Keratinocyte (primary cell): ENCODE measurements at regions not wholly inside any gene's neighbourhood (a gene's known extent, or its start where the extent isn't known, plus 50 kb on each side); places are given as distances from the start of the nearest gene placed in this dataset.

ENCODE experiments used
- DNase-seq: peaks from one replicate; pipeline ENCODE4 v3.0.0-alpha.2; 2011; ENCODE audit warnings: low read depth, missing footprints, low spot score
- FAIRE-seq: peaks from 2 replicates; lab custom pipeline; 2011; peaks lifted over from hg19 to GRCh38; lab: Jason Lieb, UNC
- H2AFZ ChIP-seq: 2 replicates; pipeline ENCODE4 v1.6.0; 2012; ENCODE audit warnings: low read length, control low read depth, inconsistent platforms; ENCODE audit not compliant: control insufficient read depth
- H3K27ac ChIP-seq: 2 replicates; pipeline ENCODE4 v1.5.1; 2011; ENCODE audit warnings: low read length; ENCODE audit not compliant: control insufficient read depth, insufficient read depth
- H3K27me3 ChIP-seq: 3 replicates; pipeline ENCODE4 v1.6.0; 2011; ENCODE audit warnings: low read length; ENCODE audit not compliant: control insufficient read depth, insufficient read depth; ENCODE audit errors: extremely low read depth
- H3K36me3 ChIP-seq, 2 experiments: 2 replicates in 1 of 2; 3 replicates in 1 of 2; pipeline ENCODE4 v1.5.1; 2011; ENCODE audit warnings: low read length in 2 of 2, mild to moderate bottlenecking in 1 of 2; ENCODE audit not compliant: control insufficient read depth in 2 of 2, insufficient read depth in 2 of 2; ENCODE audit errors: extremely low read depth in 1 of 2
- H3K4me1 ChIP-seq: 3 replicates; pipeline ENCODE4 v1.5.1; 2011; ENCODE audit warnings: low read length; ENCODE audit not compliant: control insufficient read depth, insufficient read depth; ENCODE audit errors: extremely low read depth
- H3K4me2 ChIP-seq: 3 replicates; pipeline ENCODE4 v1.6.0; 2011; ENCODE audit warnings: low read depth, low read length; ENCODE audit not compliant: control insufficient read depth, insufficient read depth; ENCODE audit errors: extremely low read depth
- H3K4me3 ChIP-seq, 3 experiments: fragments of 200-600 bp in 1 of 3; sonication (generic) in 1 of 3; 2 replicates in 2 of 3; 3 replicates in 1 of 3; pipeline ENCODE4 v1.5.1; 2011 to 2016; ENCODE audit warnings: low read length in 3 of 3, mild to moderate bottlenecking in 3 of 3, control low read depth in 2 of 3, inconsistent platforms in 1 of 3, low read depth in 1 of 3, mixed read lengths in 1 of 3, mixed run types in 1 of 3, moderate library complexity in 1 of 3; ENCODE audit not compliant: control insufficient read depth in 2 of 3, insufficient read depth in 2 of 3; ENCODE audit errors: extremely low read depth in 1 of 3
- H3K79me2 ChIP-seq: 2 replicates; pipeline ENCODE4 v1.6.0; 2012; ENCODE audit warnings: low read length; ENCODE audit not compliant: control insufficient read depth, insufficient read depth
- H3K9ac ChIP-seq: 3 replicates; pipeline ENCODE4 v1.6.0; 2011; ENCODE audit warnings: low read length; ENCODE audit not compliant: control insufficient read depth, insufficient read depth; ENCODE audit errors: extremely low read depth
- H3K9me1 ChIP-seq: 3 replicates; pipeline ENCODE4 v1.6.0; 2011; ENCODE audit warnings: low read length; ENCODE audit not compliant: control insufficient read depth, insufficient read depth; ENCODE audit errors: extremely low read depth
- H3K9me3 ChIP-seq: 2 replicates; pipeline ENCODE4 v1.5.1; 2012; ENCODE audit warnings: low read depth, low read length; ENCODE audit not compliant: control insufficient read depth
- H4K20me1 ChIP-seq: 3 replicates; pipeline ENCODE4 v1.6.0; 2011; ENCODE audit warnings: low read length; ENCODE audit not compliant: control insufficient read depth, insufficient read depth; ENCODE audit errors: extremely low read depth
- EZH2 ChIP-seq: IDR thresholded peaks from one replicate; pipeline ENCODE4 v1.6.1; 2012; ENCODE audit warnings: inconsistent platforms, mild to moderate bottlenecking, low read length, moderate library complexity
- dilution Hi-C: fragments of 300-500 bp; cut with MboI; formaldehyde crosslinking; loops from one replicate; pipeline ENCODE4 v1.7.0; 2020; ENCODE audit warnings: low sequenced_read_pairs; ENCODE audit not compliant: extremely low pct_ligation_motif_present
- TF ChIP-seq, protein P1 (sequence below), 3 experiments: IDR thresholded peaks in 1 of 3; conservative IDR thresholded peaks in 1 of 3; optimal IDR thresholded peaks in 1 of 3; 2 replicates in 2 of 3; 3 replicates in 1 of 3; pipeline versions ENCODE3 to v1.5.1; 2011; ENCODE audit warnings: low read length in 3 of 3, mild to moderate bottlenecking in 3 of 3, moderate library complexity in 2 of 3, control low read depth in 1 of 3, inconsistent platforms in 1 of 3; ENCODE audit not compliant: insufficient read depth in 2 of 3; ENCODE audit errors: extremely low read depth in 1 of 3

DNA sequence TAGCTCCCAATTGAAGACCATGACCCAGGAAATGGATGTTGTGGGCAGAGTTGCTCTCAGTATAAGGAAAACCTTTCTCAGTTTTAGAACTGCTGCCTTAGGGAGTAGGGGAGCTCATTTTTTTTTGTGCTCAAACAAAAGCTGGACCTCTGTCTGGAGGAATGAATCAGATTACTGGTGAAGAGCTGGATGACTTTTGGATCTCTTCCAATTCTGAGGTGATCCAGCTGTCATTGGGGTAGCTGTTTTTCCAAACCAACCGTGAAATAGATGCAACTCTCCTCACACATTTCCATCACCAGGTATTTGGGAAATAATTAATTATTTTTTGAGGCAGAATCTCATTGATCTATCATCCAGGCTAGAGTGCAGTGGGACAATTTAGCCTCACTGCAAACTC lies 251.3 kb upstream of the PLET1 start:
- no peaks in the 10 kb centered on the region for H3K4me1 ChIP-seq
- no peaks in the 10 kb centered on the region for H3K79me2 ChIP-seq
- H3K36me3 ChIP-seq, result no peaks in the 10 kb centered on the region
- no peak for TF ChIP-seq EZH2
- TF ChIP-seq, protein P1, sequence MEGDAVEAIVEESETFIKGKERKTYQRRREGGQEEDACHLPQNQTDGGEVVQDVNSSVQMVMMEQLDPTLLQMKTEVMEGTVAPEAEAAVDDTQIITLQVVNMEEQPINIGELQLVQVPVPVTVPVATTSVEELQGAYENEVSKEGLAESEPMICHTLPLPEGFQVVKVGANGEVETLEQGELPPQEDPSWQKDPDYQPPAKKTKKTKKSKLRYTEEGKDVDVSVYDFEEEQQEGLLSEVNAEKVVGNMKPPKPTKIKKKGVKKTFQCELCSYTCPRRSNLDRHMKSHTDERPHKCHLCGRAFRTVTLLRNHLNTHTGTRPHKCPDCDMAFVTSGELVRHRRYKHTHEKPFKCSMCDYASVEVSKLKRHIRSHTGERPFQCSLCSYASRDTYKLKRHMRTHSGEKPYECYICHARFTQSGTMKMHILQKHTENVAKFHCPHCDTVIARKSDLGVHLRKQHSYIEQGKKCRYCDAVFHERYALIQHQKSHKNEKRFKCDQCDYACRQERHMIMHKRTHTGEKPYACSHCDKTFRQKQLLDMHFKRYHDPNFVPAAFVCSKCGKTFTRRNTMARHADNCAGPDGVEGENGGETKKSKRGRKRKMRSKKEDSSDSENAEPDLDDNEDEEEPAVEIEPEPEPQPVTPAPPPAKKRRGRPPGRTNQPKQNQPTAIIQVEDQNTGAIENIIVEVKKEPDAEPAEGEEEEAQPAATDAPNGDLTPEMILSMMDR (optimal IDR thresholded peaks at IDR 0.05 in 1 of 3, IDR thresholded peaks at IDR 0.05 in 1 of 3, conservative IDR thresholded peaks at IDR 0.05 in 1 of 3; ENCODE audit: extremely low read depth in 1 of 3, insufficient read depth in 2 of 3, low read length in 3 of 3), result no peak
- dilution Hi-C loops, result no loop called here
- H3K4me2 ChIP-seq, result no peak overlapping the region
- H4K20me1 ChIP-seq, result no peaks in the 10 kb centered on the region
- H3K27ac ChIP-seq, result no peak overlapping the region
- FAIRE-seq (no peak), DNase-seq (no peak)
- no peaks in the 10 kb centered on the region for H3K27me3 ChIP-seq
- H3K9ac ChIP-seq, result no peak overlapping the region
- no peak overlapping the region for H2AFZ ChIP-seq
- no peaks in the 10 kb centered on the region for H3K9me3 ChIP-seq
- H3K4me3 ChIP-seq, result no peak overlapping the region
- no peaks in the 10 kb centered on the region for H3K9me1 ChIP-seq

DNA sequence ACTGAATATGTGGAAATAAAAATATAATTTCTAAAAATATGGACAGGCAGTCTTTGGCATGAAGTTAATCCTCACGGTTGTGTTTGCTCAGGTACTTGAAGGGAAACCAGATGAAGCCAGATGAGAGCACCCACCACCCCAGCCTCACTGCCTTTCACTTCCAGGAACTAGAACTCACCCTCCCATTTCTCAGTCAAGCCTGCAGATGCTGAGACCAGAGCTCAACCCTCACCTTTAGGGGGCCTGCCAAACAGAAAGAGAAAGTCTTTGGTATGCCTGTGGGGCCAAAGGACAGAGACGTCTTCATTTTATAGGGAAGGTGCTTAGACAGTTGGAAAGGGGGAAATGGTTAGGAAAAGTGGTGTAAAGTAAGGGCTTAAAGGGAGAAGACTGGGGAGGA lies 252.8 kb upstream of the PLET1 start:
- dilution Hi-C loops, result no loop called here
- H3K4me2 ChIP-seq, result no peak overlapping the region
- H3K27ac ChIP-seq, result no peak overlapping the region
- TF ChIP-seq, protein P1 (optimal IDR thresholded peaks at IDR 0.05 in 1 of 3, IDR thresholded peaks at IDR 0.05 in 1 of 3, conservative IDR thresholded peaks at IDR 0.05 in 1 of 3; ENCODE audit: extremely low read depth in 1 of 3, insufficient read depth in 2 of 3, low read length in 3 of 3), result no peak
- TF ChIP-seq EZH2, result no peak
- DNase-seq (no peak), FAIRE-seq (no peak)
- no peaks in the 10 kb centered on the region for H3K9me3 ChIP-seq
- H3K27me3 ChIP-seq, result no peaks in the 10 kb centered on the region
- no peaks in the 10 kb centered on the region for H3K9me1 ChIP-seq
- no peaks in the 10 kb centered on the region for H3K79me2 ChIP-seq
- no peaks in the 10 kb centered on the region for H4K20me1 ChIP-seq
- H2AFZ ChIP-seq, result no peak overlapping the region
- no peak overlapping the region for H3K4me3 ChIP-seq
- no peaks in the 10 kb centered on the region for H3K4me1 ChIP-seq
- H3K36me3 ChIP-seq, result no peaks in the 10 kb centered on the region
- no peak overlapping the region for H3K9ac ChIP-seq
